ENCODE measurements at regions not wholly inside any gene's neighbourhood (a gene's known extent, or its start where the extent isn't known, plus 50 kb on each side); places are given as distances from the start of the nearest gene placed in this dataset.

DNA sequence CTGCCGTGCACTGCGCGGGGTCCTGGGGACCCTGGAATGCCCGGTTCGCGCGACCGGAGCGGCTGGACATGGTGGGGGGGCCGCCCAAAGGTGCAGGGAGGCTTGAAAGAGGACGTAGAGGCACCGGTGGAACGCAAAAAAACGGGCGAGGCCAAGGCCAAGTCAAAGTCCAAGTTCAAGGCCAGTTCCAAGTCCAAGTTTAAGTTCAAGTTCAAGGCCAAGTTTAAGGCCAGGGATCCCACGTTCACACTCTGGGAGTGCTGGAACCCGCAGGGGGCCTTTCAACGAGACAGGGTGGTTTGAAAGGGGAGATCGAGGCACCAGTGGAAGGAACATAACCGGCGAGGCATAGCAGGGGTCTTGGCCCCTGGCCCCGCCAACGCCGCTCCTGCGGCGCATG is 317.6 kb downstream of the ALG10 start:
- Histone ChIP-seq H3K9ac (ENCODE audit: low read length in 5 of 5) (no peak overlapping the region), H3K27me3 (ENCODE audit: control insufficient read depth in 5 of 5, insufficient read depth in 4 of 5, low read length in 5 of 5) (peaks cover 0 to 6% (median 0%) of the 10 kb centered on the region in 5 donors), H3K9me3 (ENCODE audit: control insufficient read depth in 5 of 5, low read length in 5 of 5) (peaks cover 0 to 41% (median 9%) of the 10 kb centered on the region in 5 donors), H3K36me3 (ENCODE audit: control insufficient read depth in 5 of 5, insufficient read depth in 5 of 5, low read length in 5 of 5) (no peaks in the 10 kb centered on the region), H3K27ac (ENCODE audit: low read depth, low read length) (no peak overlapping the region), H3K4me1 (ENCODE audit: control insufficient read depth in 5 of 5, insufficient read depth in 5 of 5, low read length in 5 of 5) (no peaks in the 10 kb centered on the region), H3K4me3 (ENCODE audit: low read depth in 1 of 5, low read length in 5 of 5) (no peak overlapping the region)

DNA sequence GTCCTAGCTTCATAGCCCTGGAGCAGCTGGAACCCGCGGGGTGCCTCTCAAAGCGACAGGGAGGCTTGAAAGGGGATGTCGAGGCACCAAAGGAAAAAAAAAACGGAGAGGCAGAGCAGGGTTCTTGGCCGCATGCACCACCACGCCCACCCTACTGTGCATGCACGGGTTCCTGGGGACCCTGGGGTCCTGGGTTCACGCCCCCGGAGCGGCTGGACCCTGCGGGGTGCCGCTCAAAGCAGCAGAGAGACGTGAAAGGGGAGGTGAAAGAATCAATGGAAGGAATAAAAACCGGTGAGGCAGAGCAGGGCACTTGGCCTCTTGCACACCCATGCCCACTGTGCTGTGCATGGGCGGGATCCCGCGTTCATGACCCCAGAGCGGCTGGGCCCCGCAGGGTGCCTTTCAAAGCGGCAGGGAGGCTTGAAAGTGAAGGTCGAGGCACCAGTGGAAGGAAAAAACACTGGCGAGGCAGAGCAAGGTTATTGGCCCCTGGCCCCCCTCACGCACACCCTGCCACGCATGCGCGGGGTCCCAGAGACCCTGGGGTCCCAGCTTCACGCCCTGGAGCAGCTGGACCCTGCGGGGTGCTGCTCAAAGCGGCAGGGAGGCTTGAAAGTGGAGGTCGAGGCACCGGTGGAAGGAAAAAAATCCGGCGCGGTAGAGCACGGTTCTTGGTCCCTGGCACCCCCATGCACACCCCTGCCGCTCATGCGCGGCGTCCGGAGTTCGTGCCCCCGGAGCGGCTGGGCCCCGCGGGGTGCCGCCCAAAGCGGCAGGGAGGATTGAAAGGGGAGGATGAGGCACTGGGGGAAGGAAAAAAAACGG is 318.5 kb downstream of the ALG10 start:
- Histone ChIP-seq H3K9ac (ENCODE audit: low read length in 5 of 5) (no peak overlapping the region), H3K9me3 (ENCODE audit: control insufficient read depth in 5 of 5, low read length in 5 of 5) (peaks cover 0 to 41% (median 9%) of the 10 kb centered on the region in 5 donors)

DNA sequence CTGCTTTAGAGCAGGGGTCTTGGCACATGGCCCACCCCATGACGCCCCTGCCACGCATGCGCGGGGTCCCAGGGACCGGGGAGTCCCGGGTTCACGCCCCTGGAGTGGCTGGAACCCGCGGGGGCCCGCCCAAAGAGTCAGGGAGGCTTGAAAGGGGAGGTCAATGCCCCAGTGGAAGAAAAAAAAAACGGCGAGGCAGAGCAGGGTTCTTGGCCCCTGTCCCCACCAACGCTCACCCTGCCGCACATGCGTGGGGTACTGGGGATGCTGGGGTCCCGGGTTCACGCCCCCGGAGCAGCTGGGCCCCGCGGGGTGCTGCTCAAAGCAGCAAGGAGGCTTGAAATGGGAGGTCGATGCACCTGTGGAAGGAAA is 319.1 kb downstream of the ALG10 start:
- Histone ChIP-seq H3K9me3 (ENCODE audit: control insufficient read depth in 5 of 5, low read length in 5 of 5) (peaks cover 0 to 38% (median 8%) of the 10 kb centered on the region in 5 donors), H3K27me3 (ENCODE audit: control insufficient read depth in 5 of 5, insufficient read depth in 4 of 5, low read length in 5 of 5) (peaks cover 0 to 6% (median 2%) of the 10 kb centered on the region in 5 donors)

More for the DNA sequence above, 318.5 kb downstream of the ALG10 start:
- no peak overlapping the region for H3K4me3 ChIP-seq (ENCODE audit: low read depth in 1 of 5, low read length in 5 of 5)
- H3K27me3 ChIP-seq (ENCODE audit: control insufficient read depth in 5 of 5, insufficient read depth in 4 of 5, low read length in 5 of 5): peaks cover 0 to 6% (median 0%) of the 10 kb centered on the region in 5 donors
- H3K36me3 ChIP-seq (ENCODE audit: control insufficient read depth in 5 of 5, insufficient read depth in 5 of 5, low read length in 5 of 5): no peaks in the 10 kb centered on the region
- no peaks in the 10 kb centered on the region for H3K4me1 ChIP-seq (ENCODE audit: control insufficient read depth in 5 of 5, insufficient read depth in 5 of 5, low read length in 5 of 5)
- H3K27ac ChIP-seq (ENCODE audit: low read depth, low read length): no peak overlapping the region

DNA sequence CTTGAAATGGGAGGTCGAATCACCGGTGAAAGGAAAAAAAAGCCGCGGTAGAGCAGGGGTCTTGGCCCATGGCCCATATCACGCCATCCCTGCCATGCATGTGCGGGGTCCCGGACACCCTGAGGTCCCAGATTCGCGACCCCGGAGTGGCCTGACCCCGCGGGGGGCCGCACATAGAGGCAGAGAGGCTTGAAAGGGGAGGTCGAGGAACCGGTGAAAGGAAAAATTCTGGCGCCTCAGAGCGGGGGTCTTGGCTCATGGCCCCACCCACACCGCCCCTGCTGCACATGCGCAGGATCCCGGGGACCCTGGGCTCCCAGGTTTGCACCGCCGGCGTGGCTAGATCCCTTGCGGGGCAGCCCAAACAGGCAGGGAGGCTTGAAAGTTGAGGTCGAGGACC is 319.8 kb downstream of the ALG10 start:
- H3K4me3 ChIP-seq (ENCODE audit: low read depth in 1 of 5, low read length in 5 of 5): no peak overlapping the region
- H3K27ac ChIP-seq (ENCODE audit: low read depth, low read length): no peak overlapping the region
- H3K36me3 ChIP-seq (ENCODE audit: control insufficient read depth in 5 of 5, insufficient read depth in 5 of 5, low read length in 5 of 5): no peaks in the 10 kb centered on the region
- H3K9me3 ChIP-seq (ENCODE audit: control insufficient read depth in 5 of 5, low read length in 5 of 5): peaks cover 0 to 34% (median 6%) of the 10 kb centered on the region in 5 donors
- H3K27me3 ChIP-seq (ENCODE audit: control insufficient read depth in 5 of 5, insufficient read depth in 4 of 5, low read length in 5 of 5): peaks cover 0 to 6% (median 2%) of the 10 kb centered on the region in 5 donors
- H3K4me1 ChIP-seq (ENCODE audit: control insufficient read depth in 5 of 5, insufficient read depth in 5 of 5, low read length in 5 of 5): no peaks in the 10 kb centered on the region
- no peak overlapping the region for H3K9ac ChIP-seq (ENCODE audit: low read length in 5 of 5)

More for the DNA sequence above, 319.1 kb downstream of the ALG10 start:
- Histone ChIP-seq H3K9ac (ENCODE audit: low read length in 5 of 5) (no peak overlapping the region), H3K4me1 (ENCODE audit: control insufficient read depth in 5 of 5, insufficient read depth in 5 of 5, low read length in 5 of 5) (no peaks in the 10 kb centered on the region), H3K27ac (ENCODE audit: low read depth, low read length) (no peak overlapping the region), H3K4me3 (ENCODE audit: low read depth in 1 of 5, low read length in 5 of 5) (no peak overlapping the region), H3K36me3 (ENCODE audit: control insufficient read depth in 5 of 5, insufficient read depth in 5 of 5, low read length in 5 of 5) (no peaks in the 10 kb centered on the region)

DNA sequence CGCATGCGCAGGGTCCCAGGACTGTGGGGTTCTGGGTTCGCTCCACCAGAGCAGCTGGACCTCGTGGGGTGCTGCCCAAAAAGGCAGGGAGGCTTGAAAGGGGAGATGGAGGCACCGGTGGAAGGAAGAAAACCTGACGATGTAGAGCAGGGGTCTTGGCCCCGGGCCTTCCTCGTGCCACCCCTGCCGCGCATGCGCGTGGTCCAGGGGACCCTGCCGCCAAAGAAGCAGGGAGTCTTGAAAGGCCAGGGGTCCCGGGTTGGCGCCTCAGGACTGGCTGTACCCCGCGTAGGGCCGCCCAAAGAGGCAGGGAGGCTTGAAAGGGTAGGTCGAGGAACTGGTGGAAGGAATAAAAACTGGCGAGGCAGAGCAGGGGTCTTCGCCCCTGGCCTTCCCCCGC is 321.0 kb downstream of the ALG10 start:
- Histone ChIP-seq H3K27ac (ENCODE audit: low read depth, low read length) (no peak overlapping the region), H3K36me3 (ENCODE audit: control insufficient read depth in 5 of 5, insufficient read depth in 5 of 5, low read length in 5 of 5) (no peaks in the 10 kb centered on the region), H3K27me3 (ENCODE audit: control insufficient read depth in 5 of 5, insufficient read depth in 4 of 5, low read length in 5 of 5) (peaks cover 0 to 4% (median 2%) of the 10 kb centered on the region in 5 donors), H3K4me3 (ENCODE audit: low read depth in 1 of 5, low read length in 5 of 5) (no peak overlapping the region), H3K9me3 (ENCODE audit: control insufficient read depth in 5 of 5, low read length in 5 of 5) (peaks cover 0 to 39% (median 11%) of the 10 kb centered on the region in 5 donors), H3K4me1 (ENCODE audit: control insufficient read depth in 5 of 5, insufficient read depth in 5 of 5, low read length in 5 of 5) (no peaks in the 10 kb centered on the region), H3K9ac (ENCODE audit: low read length in 5 of 5) (no peak overlapping the region)

DNA sequence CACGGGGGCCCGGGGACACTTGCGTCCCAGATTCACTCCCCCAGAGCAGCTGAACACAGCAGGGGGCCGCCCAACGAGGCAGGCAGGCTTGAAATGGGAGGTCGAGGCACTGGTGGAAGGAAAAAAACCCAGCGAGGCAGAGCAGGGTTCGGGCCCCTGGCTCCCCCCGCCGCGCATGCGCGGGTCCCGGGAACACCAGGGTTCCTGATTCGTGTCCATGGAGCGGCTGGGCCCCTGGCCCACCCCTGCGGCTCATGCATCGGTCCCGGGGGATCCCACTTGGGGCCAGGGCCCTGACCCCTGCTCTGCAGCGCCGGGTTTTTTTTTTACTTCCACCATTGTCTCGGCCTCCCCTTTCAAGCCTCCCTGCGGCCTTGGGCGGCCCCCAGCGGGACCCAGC is 321.5 kb downstream of the ALG10 start:
- no peak overlapping the region for H3K4me3 ChIP-seq (ENCODE audit: low read depth in 1 of 5, low read length in 5 of 5)
- peaks cover 0 to 37% (median 12%) of the 10 kb centered on the region in 5 donors for H3K9me3 ChIP-seq (ENCODE audit: control insufficient read depth in 5 of 5, low read length in 5 of 5)

DNA sequence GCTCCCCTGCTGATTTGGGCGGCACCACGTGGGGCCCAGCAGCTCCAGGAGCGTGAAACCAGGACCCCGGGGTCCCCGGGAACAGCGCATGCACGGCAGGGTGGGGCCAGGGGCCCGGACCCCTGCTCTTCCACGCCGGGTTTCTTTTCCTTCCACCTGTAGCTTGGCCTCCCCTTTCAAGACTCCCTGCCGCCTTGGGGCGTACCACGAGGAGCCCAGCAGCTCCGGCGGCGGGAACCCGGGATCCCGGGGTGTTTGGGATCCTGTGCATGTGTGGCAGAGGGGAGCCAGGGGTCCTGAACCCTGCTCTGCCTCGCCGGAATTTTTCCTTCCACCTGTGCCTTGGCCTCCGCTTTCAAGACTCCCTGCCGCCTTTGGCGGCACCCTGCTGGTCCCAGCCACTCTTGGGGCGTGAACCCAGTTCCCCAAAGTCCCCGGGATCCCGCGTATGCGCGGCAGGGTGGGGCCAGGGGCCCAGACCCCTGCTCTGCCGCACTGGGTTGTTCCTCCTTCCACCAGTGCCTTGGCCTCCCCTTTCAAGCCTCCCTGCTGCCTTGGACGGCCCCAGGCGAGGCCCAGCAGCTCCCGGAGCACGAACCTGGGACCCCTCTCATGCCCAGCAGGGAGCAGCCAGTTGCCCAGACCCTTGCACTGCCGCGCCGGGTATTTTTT is 322.7 kb downstream of the ALG10 start:
- Histone ChIP-seq H3K9ac (ENCODE audit: low read length in 5 of 5) (no peak overlapping the region), H3K4me3 (ENCODE audit: low read depth in 1 of 5, low read length in 5 of 5) (no peak overlapping the region), H3K27ac (ENCODE audit: low read depth, low read length) (no peak overlapping the region), H3K9me3 (ENCODE audit: control insufficient read depth in 5 of 5, low read length in 5 of 5) (peaks cover 0 to 37% (median 20%) of the 10 kb centered on the region in 5 donors), H3K27me3 (ENCODE audit: control insufficient read depth in 5 of 5, insufficient read depth in 4 of 5, low read length in 5 of 5) (peaks cover 0 to 7% (median 2%) of the 10 kb centered on the region in 5 donors), H3K36me3 (ENCODE audit: control insufficient read depth in 5 of 5, insufficient read depth in 5 of 5, low read length in 5 of 5) (no peaks in the 10 kb centered on the region), H3K4me1 (ENCODE audit: control insufficient read depth in 5 of 5, insufficient read depth in 5 of 5, low read length in 5 of 5) (no peaks in the 10 kb centered on the region)

More for the DNA sequence above, 321.5 kb downstream of the ALG10 start:
- Histone ChIP-seq H3K27me3 (ENCODE audit: control insufficient read depth in 5 of 5, insufficient read depth in 4 of 5, low read length in 5 of 5) (peaks cover 0 to 4% (median 2%) of the 10 kb centered on the region in 5 donors), H3K36me3 (ENCODE audit: control insufficient read depth in 5 of 5, insufficient read depth in 5 of 5, low read length in 5 of 5) (no peaks in the 10 kb centered on the region), H3K27ac (ENCODE audit: low read depth, low read length) (no peak overlapping the region), H3K4me1 (ENCODE audit: control insufficient read depth in 5 of 5, insufficient read depth in 5 of 5, low read length in 5 of 5) (no peaks in the 10 kb centered on the region), H3K9ac (ENCODE audit: low read length in 5 of 5) (no peak overlapping the region)

DNA sequence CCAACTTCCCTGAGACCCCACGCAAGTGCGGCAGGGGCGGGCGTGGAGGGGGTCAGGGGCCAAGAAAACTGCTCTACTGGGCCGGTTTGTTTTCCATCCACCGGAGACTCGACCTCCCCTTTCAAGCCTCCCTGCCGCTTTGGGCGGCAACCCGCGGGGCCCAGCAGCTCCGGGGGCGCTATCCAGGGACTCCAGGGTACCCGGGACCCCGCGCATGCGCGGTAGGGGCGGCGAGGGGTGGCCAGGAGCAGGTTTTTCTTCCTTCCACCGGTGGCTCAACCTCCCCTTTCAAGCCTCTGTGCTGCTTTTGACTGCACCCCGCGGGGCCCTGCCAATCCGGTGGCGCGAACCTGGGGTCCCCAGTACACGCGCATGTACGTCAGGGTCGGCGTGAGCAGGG is 323.5 kb downstream of the ALG10 start:
- H3K9me3 ChIP-seq (ENCODE audit: control insufficient read depth in 5 of 5, low read length in 5 of 5): peaks cover 0 to 39% (median 20%) of the 10 kb centered on the region in 5 donors
- H3K36me3 ChIP-seq (ENCODE audit: control insufficient read depth in 5 of 5, insufficient read depth in 5 of 5, low read length in 5 of 5): no peaks in the 10 kb centered on the region
- H3K27me3 ChIP-seq (ENCODE audit: control insufficient read depth in 5 of 5, insufficient read depth in 4 of 5, low read length in 5 of 5): peaks cover 0 to 7% (median 2%) of the 10 kb centered on the region in 5 donors
- H3K4me3 ChIP-seq (ENCODE audit: low read depth in 1 of 5, low read length in 5 of 5): no peak overlapping the region
- no peak overlapping the region for H3K9ac ChIP-seq (ENCODE audit: low read length in 5 of 5)
- no peak overlapping the region for H3K27ac ChIP-seq (ENCODE audit: low read depth, low read length)
- no peaks in the 10 kb centered on the region for H3K4me1 ChIP-seq (ENCODE audit: control insufficient read depth in 5 of 5, insufficient read depth in 5 of 5, low read length in 5 of 5)

DNA sequence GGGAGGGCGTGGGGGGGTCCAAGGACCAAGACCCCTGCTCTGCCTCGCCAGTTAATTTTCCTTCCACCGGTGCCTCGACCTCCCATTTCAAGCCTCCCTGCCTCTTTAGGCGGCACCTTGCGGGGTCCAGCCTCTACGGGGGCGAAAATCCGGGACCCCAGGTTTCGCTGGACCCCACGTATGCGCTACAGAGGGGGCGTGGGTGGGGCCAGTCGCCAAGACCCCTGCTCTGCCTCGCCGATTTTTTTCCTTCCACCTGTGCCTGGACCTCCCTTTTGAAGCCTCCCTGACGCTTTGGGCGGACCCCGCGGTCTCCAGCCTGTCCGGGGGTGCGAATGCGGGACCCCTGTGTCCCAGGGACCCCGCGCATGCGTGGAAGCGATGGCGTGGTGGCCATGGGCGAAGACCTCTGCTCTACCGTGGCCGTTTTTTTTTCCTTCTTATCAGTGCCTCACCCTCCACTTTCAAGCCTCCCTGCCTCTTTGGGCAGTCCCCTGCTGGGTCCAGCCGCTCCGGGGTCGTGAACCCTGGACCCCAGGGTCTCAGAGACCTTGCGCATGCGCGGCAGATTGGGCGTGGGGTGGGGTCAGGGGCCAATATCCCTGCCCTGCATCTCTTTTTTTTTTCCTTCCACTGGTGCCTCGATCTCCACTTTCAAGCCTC is 324.2 kb downstream of the ALG10 start:
- H3K4me1 ChIP-seq (ENCODE audit: control insufficient read depth in 5 of 5, insufficient read depth in 5 of 5, low read length in 5 of 5): no peaks in the 10 kb centered on the region
- H3K9ac ChIP-seq (ENCODE audit: low read length in 5 of 5): no peak overlapping the region
- peaks cover 0 to 35% (median 19%) of the 10 kb centered on the region in 5 donors for H3K9me3 ChIP-seq (ENCODE audit: control insufficient read depth in 5 of 5, low read length in 5 of 5)
- H3K4me3 ChIP-seq (ENCODE audit: low read depth in 1 of 5, low read length in 5 of 5): no peak overlapping the region
- peaks cover 0 to 7% (median 0%) of the 10 kb centered on the region in 5 donors for H3K27me3 ChIP-seq (ENCODE audit: control insufficient read depth in 5 of 5, insufficient read depth in 4 of 5, low read length in 5 of 5)
- no peaks in the 10 kb centered on the region for H3K36me3 ChIP-seq (ENCODE audit: control insufficient read depth in 5 of 5, insufficient read depth in 5 of 5, low read length in 5 of 5)
- no peak overlapping the region for H3K27ac ChIP-seq (ENCODE audit: low read depth, low read length)
